ENCODE measurements at regions not wholly inside any gene's neighbourhood (a gene's known extent, or its start where the extent isn't known, plus 50 kb on each side); places are given as distances from the start of the nearest gene placed in this dataset.

DNA sequence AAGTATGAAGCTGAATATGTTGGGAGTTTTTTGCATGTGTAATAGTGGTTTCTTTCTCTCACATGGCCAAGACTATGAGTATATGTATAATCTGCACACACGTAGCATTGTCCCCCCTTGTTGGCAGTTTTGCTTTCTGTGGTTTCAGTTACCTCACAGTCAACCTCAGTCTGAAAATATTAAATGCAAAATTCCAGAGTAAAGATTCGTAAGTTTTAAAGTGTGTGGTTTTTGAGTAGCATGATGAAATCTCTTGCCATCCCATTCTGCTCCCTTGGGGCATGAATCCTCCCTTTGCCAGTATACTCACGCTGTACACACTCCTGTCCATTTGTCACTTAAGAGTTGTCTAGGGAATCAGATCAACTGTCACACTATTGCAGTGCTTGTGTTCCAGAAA is 742.0 kb upstream of the CCDC54 start:
- no peaks in the 10 kb centered on the region for H3K36me3 Mint-ChIP-seq (ENCODE audit: insufficient read depth, unreplicated experiment)
- no TSS peak for BruUV-seq (replicated peaks)
- ChIA-PET POLR2A (interaction anchor here (0.5 to 0.8 kb wide), 2 partner anchors 48 to 758 kb away, joined by 4 read pairs; no protein-coding TSS in a partner anchor), CTCF (interaction anchor here (0.6 to 1.1 kb wide), 2 partner anchors 429 to 436 kb away, joined by 3 to 4 read pairs; no protein-coding TSS in a partner anchor)
- no peak overlapping the region for H3K4me3 Mint-ChIP-seq (ENCODE audit: unreplicated experiment)
- H3K4me1 Mint-ChIP-seq (ENCODE audit: insufficient read depth, unreplicated experiment) = peaks cover 27% of the 10 kb centered on the region
- intact Hi-C loops (cut with micrococcal nuclease) = loop anchor here (5.0 kb wide), 2 partner anchors 92 to 227 kb away; no protein-coding TSS in a partner anchor
- TF ChIP-seq, protein P1, sequence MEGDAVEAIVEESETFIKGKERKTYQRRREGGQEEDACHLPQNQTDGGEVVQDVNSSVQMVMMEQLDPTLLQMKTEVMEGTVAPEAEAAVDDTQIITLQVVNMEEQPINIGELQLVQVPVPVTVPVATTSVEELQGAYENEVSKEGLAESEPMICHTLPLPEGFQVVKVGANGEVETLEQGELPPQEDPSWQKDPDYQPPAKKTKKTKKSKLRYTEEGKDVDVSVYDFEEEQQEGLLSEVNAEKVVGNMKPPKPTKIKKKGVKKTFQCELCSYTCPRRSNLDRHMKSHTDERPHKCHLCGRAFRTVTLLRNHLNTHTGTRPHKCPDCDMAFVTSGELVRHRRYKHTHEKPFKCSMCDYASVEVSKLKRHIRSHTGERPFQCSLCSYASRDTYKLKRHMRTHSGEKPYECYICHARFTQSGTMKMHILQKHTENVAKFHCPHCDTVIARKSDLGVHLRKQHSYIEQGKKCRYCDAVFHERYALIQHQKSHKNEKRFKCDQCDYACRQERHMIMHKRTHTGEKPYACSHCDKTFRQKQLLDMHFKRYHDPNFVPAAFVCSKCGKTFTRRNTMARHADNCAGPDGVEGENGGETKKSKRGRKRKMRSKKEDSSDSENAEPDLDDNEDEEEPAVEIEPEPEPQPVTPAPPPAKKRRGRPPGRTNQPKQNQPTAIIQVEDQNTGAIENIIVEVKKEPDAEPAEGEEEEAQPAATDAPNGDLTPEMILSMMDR (IDR thresholded peaks at IDR 0.05; ENCODE audit: unreplicated experiment) = no peak
- peak overlapping the region; percentile 65 for H3K27ac Mint-ChIP-seq (ENCODE audit: low read depth, unreplicated experiment)
- no peaks in the 10 kb centered on the region for H3K27me3 Mint-ChIP-seq (ENCODE audit: insufficient read depth, unreplicated experiment)
- peak; percentile 61 for DNase-seq (ENCODE audit: unreplicated experiment)
- H3K9me3 Mint-ChIP-seq (ENCODE audit: unreplicated experiment) = no peaks in the 10 kb centered on the region

DNA sequence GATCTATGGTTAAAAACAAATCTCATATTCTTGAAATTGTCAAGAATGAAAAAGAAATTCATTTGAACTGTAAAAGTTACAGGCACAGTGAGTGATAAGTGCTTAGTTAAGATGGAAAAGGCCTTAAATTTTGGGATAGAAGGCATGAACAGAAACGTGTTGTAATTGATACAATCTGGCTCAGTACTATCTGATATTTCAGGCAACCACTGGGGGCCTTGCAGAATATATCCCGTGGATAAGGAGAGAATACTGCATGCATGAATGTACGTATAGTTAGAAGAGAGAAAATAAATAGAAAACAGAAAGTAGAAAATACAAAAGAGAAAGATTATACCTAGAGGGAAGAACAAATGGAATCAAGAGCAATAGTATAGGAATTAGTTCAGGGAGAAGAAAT is 741.4 kb upstream of the CCDC54 start:
- Mint-ChIP-seq H3K9me3 (ENCODE audit: unreplicated experiment) (no peaks in the 10 kb centered on the region), H3K4me1 (ENCODE audit: insufficient read depth, unreplicated experiment) (peaks cover 27% of the 10 kb centered on the region), H3K27ac (ENCODE audit: low read depth, unreplicated experiment) (peak overlapping the region; percentile 65), H3K36me3 (ENCODE audit: insufficient read depth, unreplicated experiment) (no peaks in the 10 kb centered on the region), H3K27me3 (ENCODE audit: insufficient read depth, unreplicated experiment) (no peaks in the 10 kb centered on the region), H3K4me3 (ENCODE audit: unreplicated experiment) (no peak overlapping the region)
- TSS peak; percentile 88 for BruUV-seq (replicated peaks)
- DNase-seq (ENCODE audit: unreplicated experiment) = no peak
- intact Hi-C loops (cut with micrococcal nuclease) = loop anchor here (5.0 kb wide), 2 partner anchors 91 to 226 kb away; no protein-coding TSS in a partner anchor
- ChIA-PET CTCF (no interaction called here), POLR2A (no interaction called here)
- TF ChIP-seq, protein P1 (IDR thresholded peaks at IDR 0.05; ENCODE audit: unreplicated experiment) = no peak

DNA sequence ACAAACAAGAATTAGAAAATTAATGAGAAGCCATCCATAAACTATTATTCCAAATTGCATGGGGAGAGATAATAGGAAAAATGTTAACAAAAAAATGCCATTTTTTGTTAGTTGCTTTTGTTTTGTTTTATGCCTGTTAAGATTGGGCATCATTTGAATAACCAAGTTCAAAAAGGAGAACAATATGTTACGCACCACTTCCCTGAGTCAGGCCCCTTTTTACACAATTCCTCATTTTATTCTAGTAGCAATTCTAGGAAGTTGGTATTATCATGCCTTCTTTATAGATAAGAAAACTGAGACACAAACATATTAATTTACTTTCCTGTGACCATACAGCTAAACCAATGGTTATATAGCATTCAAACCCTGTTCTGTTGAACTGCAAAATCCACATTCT is 736.9 kb upstream of the CCDC54 start:
- Mint-ChIP-seq H3K36me3 (ENCODE audit: insufficient read depth, unreplicated experiment) (no peaks in the 10 kb centered on the region), H3K4me1 (ENCODE audit: insufficient read depth, unreplicated experiment) (peaks cover 7% of the 10 kb centered on the region), H3K27me3 (ENCODE audit: insufficient read depth, unreplicated experiment) (no peaks in the 10 kb centered on the region), H3K9me3 (ENCODE audit: unreplicated experiment) (no peaks in the 10 kb centered on the region), H3K27ac (ENCODE audit: low read depth, unreplicated experiment) (no peak overlapping the region), H3K4me3 (ENCODE audit: unreplicated experiment) (no peak overlapping the region)
- intact Hi-C loops (cut with micrococcal nuclease) = no loop called here
- no peak for DNase-seq (ENCODE audit: unreplicated experiment)
- TF ChIP-seq, protein P1 (IDR thresholded peaks at IDR 0.05; ENCODE audit: unreplicated experiment) = no peak
- BruUV-seq (replicated peaks) = no TSS peak
- POLR2A ChIA-PET = no interaction called here
- CTCF ChIA-PET = no interaction called here

DNA sequence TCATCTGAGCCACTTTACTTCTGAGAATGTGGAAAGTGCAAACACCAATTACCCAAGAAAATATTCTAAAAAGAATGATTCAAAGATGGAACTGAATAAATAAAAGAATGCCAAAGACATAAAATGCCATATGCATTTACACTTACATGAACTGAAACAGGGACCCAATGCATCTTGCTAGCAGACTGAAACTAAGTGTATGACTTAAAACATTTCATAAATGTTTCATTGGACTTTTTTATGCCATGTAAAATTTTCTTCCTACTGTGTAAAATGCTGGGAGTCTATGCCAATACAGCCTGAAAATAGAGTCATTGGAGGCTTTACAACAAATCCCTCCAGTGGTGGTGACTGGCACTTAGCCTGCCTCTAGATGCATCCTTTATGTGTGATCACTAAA is 735.1 kb upstream of the CCDC54 start:
- no peaks in the 10 kb centered on the region for H3K4me1 Mint-ChIP-seq (ENCODE audit: insufficient read depth, unreplicated experiment)
- DNase-seq (ENCODE audit: unreplicated experiment) = no peak
- H3K4me3 Mint-ChIP-seq (ENCODE audit: unreplicated experiment) = no peak overlapping the region
- no TSS peak for BruUV-seq (replicated peaks)
- H3K9me3 Mint-ChIP-seq (ENCODE audit: unreplicated experiment) = no peaks in the 10 kb centered on the region
- CTCF ChIA-PET = no interaction called here
- no peaks in the 10 kb centered on the region for H3K36me3 Mint-ChIP-seq (ENCODE audit: insufficient read depth, unreplicated experiment)
- TF ChIP-seq, protein P1 (IDR thresholded peaks at IDR 0.05; ENCODE audit: unreplicated experiment) = no peak
- H3K27me3 Mint-ChIP-seq (ENCODE audit: insufficient read depth, unreplicated experiment) = no peaks in the 10 kb centered on the region
- POLR2A ChIA-PET = no interaction called here
- intact Hi-C loops (cut with micrococcal nuclease) = no loop called here
- H3K27ac Mint-ChIP-seq (ENCODE audit: low read depth, unreplicated experiment) = no peak overlapping the region
